Keratinocyte (primary cell): ENCODE measurements at regions not wholly inside any gene's neighbourhood (a gene's known extent, or its start where the extent isn't known, plus 50 kb on each side); places are given as distances from the start of the nearest gene placed in this dataset.

Experiments
- EZH2 ChIP-seq: IDR thresholded peaks from one replicate; pipeline ENCODE4 v1.6.1; 2012; ENCODE audit warnings: inconsistent platforms, mild to moderate bottlenecking, low read length, moderate library complexity
- TF ChIP-seq, protein P1 (sequence below), 3 experiments: IDR thresholded peaks in 1 of 3; conservative IDR thresholded peaks in 1 of 3; optimal IDR thresholded peaks in 1 of 3; 2 replicates in 2 of 3; 3 replicates in 1 of 3; pipeline versions ENCODE3 to v1.5.1; 2011; ENCODE audit warnings: low read length in 3 of 3, mild to moderate bottlenecking in 3 of 3, moderate library complexity in 2 of 3, control low read depth in 1 of 3, inconsistent platforms in 1 of 3; ENCODE audit not compliant: insufficient read depth in 2 of 3; ENCODE audit errors: extremely low read depth in 1 of 3

- no peak for TF ChIP-seq EZH2
- TF ChIP-seq, protein P1, sequence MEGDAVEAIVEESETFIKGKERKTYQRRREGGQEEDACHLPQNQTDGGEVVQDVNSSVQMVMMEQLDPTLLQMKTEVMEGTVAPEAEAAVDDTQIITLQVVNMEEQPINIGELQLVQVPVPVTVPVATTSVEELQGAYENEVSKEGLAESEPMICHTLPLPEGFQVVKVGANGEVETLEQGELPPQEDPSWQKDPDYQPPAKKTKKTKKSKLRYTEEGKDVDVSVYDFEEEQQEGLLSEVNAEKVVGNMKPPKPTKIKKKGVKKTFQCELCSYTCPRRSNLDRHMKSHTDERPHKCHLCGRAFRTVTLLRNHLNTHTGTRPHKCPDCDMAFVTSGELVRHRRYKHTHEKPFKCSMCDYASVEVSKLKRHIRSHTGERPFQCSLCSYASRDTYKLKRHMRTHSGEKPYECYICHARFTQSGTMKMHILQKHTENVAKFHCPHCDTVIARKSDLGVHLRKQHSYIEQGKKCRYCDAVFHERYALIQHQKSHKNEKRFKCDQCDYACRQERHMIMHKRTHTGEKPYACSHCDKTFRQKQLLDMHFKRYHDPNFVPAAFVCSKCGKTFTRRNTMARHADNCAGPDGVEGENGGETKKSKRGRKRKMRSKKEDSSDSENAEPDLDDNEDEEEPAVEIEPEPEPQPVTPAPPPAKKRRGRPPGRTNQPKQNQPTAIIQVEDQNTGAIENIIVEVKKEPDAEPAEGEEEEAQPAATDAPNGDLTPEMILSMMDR (optimal IDR thresholded peaks at IDR 0.05 in 1 of 3, IDR thresholded peaks at IDR 0.05 in 1 of 3, conservative IDR thresholded peaks at IDR 0.05 in 1 of 3; ENCODE audit: extremely low read depth in 1 of 3, insufficient read depth in 2 of 3, low read length in 3 of 3) = no peak
These were observed 88.5 kb upstream of the OTOS start for GRCh38 chr2:240229005-240229404.
